HG03025 (cell line): ENCODE measurements at regions not wholly inside any gene's neighbourhood (a gene's known extent, or its start where the extent isn't known, plus 50 kb on each side); places are given as distances from the start of the nearest gene placed in this dataset.
"Not testable (repeated sequence)": the region's sequence is repeated elsewhere in the genome, so short reads cannot be mapped to it uniquely, and the experiment has no call there.

ENCODE experiments used
- ATAC-seq: cut with Tn5 transposase; IDR thresholded peaks from one replicate; pipeline ENCODE4 v1.9.1; 2021; ENCODE audit warnings: mild to moderate bottlenecking, moderate library complexity; ENCODE audit not compliant: unreplicated experiment, low FRiP score

DNA sequence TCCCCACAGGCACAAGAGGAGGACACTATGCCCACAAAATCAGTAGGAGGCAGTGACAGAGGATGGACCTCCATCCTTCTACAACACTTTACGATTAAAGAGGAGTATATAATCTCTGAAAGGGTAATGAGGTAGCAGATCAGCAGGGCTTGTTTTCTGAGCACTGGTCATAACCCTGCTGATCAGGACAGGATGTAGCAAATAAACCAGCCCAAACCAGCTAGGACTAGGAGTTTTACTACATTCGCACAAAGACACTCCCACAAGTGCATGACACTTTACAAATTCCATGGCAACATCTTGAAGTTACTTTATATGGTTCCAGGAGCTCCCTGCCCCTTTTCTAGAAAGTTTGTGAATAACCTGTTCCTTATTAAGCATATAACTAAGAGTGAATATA, 73.3 kb upstream of the CHD6 start:
- ATAC-seq, result no peak

DNA sequence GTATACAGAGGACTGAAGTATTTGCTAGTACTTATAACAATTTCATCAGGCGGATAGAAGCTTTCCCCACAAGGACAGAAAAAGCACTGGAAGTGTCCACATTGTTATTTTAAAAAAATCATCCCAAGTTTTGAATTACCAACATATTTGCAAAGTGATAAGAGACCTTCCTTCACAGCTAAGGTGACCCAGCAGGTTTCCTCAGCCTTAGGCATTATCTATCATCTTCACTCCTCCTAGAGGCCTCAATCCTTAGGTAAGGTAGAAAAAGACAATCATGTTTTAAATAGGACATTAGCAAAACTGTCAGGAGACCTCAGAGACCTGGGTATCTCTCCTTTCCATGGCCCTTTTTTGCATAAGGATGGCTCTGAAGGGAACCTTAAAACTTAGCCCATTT, 72.5 kb upstream of the CHD6 start:
- ATAC-seq, result no peak

DNA sequence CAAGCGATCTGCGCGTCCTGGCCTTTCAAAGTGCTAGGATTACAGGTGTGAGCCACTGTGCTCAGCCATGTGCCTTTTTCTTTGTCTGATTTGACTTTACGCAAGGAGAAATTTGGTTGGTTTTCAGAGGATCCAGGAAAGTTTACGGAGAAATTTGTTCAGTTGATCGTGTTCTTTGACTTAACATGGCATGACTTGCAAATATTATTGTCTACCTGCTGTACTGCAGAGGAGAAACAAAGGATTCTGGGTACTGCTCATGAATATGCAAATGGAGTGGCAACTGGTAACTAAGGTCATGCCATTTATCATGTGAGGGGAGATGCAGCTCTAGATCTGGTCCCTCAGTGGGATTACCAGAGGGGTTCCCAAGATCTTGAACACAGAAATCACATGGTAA, 68.8 kb upstream of the CHD6 start:
- ATAC-seq, result no peak

DNA sequence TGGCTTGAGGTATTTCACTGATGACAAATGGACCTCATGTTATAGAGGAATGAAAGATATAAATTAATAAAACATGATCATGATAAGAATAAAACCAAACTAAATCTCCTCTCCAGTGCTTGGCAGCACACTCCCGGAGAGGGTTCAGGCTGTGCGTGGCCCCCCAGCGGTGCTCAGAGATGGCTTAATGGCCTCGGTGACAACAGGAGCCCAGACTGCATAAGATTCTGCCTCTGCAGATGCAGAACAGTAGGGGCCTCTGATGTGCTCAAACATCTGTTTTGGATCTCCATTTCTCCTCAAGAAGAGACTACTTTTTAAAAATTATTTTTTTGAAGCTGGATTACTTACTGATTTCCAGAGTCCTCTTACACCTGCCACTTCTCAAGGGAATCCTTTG, 67.0 kb upstream of the CHD6 start:
- ATAC-seq, result not testable (repeated sequence)

DNA sequence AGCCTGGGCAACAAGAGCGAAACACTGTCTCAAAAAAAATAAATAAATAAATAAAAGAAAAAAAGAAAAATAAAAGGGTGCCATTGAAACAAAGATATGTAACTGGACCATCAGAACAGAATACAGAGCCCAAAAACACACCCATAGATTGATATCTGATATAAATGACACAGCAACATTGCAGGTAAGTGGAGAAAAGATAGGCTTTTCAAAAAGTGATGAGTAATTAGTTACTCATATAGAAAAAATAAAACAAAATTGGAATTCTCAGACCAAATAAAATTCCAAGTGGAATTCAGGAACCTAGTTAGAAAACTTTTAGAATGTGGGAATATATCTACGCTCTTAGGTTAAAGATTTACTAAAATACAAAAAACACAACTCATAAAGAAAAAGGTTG, 60.6 kb upstream of the CHD6 start:
- ATAC-seq, result no peak

DNA sequence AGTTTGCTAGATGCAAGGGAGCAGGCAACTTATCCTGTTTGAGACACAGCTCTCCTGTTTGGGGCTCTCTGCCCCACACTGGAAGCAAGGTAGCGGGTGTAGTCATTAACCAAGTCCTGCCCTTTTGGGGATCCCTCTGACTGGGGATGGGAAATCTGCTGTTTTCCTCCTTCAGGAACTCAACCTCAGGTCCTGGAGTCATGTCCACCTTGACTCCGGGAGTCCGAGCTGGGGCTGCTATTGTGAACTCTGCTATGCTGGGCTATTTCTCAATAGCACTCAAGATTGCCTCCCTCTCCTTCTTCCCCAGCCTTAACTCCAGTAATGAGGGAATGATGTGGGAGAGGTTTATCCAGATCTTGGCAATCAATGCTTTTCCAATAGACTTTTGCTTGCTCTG, 54.1 kb upstream of the CHD6 start:
- no peak for ATAC-seq

DNA sequence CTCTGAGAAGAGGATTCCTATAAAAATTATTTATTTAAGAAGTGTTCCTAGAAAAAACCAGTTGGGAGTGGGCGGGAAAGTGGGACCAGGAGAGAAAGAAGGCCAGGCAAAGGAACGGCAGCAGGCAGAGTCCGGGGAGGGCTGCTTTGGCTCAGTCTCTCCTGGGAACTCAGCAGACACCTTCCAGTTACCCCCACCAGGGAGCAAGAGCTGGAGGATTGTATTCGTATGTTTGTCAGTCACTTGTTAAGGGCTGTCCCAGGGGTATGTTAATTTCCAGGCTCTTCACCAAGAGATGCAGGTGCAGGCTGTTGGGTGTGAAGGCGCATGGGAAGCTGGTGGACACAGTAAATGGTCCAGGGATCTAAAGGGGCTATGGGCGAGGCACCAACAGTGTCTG, 53.0 kb upstream of the CHD6 start:
- no peak for ATAC-seq

DNA sequence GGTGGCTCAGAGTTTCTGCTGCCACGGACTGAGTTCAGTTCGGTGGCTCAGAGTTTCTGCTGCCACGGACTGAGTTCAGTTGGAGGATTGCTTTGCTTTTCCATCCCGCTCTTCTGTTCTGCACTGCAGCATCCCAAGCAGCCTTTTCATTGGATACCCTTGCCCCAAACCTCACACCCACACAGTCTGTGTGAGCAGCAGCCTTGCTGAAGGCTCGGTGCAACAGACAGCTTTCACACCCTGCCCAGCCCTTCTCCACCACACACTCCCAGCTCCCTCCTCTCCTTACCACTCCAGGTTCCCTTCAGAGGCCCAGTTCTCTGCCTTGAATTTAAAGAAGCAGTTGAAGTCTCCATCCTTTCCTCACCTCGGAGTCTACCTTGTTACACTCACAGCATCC, 52.5 kb upstream of the CHD6 start:
- no peak for ATAC-seq

DNA sequence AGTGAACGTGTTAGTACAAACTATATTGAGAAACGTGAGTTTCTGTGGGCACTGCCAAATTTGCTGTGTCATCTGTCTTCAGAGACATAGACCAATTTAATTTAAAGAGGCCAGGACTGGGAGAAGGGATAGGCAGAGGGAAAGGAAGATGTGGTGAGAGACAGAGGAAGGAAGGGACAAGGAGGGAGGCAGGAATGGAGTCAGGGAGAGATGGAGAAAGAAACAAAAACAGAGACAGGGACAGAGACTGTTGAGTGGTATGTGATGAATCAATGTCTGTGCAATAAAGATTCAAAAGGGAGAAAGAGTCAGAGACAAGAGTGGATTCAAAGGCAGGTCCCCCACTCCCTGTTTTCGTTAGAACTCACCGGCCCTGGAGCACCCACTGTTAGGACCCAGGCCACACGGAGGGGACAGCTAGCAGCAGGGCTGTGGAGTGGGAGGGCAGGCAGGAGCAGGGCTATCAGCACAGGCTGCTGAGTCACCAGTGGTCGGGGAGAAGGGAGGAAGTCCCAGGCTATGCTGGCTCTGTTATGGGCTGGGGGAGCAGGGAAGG, 51.6 kb upstream of the CHD6 start:
- ATAC-seq, result no peak

DNA sequence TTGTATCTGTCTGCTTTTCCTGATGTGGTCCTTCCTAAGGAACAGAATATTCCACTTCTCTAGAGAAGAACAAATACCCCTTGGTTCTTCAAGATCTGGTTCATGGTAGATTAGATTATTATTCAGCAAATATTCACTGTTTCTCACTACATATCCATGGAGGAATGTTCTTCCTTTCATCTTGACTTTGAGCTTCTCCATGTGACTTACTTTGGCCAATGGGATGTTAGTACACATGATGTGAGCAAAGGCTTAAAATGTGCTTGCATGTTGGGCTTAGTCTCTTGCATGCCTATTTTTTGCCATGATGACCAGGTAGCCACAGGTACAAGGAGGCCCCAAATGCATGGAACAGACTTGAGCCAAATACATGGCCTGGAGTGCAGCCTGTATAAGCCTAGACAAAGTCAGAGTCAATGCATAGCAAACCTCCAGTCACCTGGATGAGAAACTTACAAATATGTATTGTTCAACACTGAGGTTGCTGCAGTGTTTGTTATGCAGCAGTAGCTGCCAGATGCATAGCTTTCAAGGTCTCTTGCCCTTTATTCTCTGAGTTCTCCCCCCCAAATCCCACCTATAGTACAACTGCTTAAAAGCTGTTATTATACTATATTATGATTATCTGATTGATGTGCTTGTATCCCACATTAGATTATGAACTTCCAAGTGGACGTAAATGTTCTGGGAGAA, 50.0 kb upstream of the CHD6 start:
- no peak for ATAC-seq
